GM19397 (cell line): ENCODE measurements at regions not wholly inside any gene's neighbourhood (a gene's known extent, or its start where the extent isn't known, plus 50 kb on each side); places are given as distances from the start of the nearest gene placed in this dataset.

ENCODE experiments used
- ATAC-seq: cut with Tn5 transposase; IDR thresholded peaks from one replicate; pipeline ENCODE4 v1.9.1; 2021; ENCODE audit warnings: mild to moderate bottlenecking, moderate library complexity; ENCODE audit not compliant: unreplicated experiment

- no peak for ATAC-seq
Observed at GRCh38 chr9:91154686-91155085, 207.0 kb downstream of the AUH start.

DNA sequence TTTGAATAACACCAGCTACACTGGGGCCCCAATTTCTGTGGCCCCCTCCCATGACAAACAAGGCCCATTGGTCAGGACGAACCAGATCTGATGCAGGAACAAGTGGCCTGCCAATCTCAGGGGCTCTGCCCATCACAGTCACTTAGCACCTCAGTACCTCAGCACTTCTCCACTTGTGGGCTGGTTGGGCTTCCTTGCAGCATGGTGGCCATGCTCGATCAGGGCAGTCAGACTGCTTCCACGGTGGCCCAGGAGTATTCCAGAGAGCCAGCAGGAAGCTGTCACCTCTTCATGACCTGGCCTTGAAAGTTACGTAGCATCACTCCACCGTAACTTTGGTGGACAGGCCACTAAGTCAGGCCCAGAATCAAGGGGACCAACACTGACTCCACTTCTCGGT lies 206.5 kb downstream of the AUH start:
- ATAC-seq = no peak

DNA sequence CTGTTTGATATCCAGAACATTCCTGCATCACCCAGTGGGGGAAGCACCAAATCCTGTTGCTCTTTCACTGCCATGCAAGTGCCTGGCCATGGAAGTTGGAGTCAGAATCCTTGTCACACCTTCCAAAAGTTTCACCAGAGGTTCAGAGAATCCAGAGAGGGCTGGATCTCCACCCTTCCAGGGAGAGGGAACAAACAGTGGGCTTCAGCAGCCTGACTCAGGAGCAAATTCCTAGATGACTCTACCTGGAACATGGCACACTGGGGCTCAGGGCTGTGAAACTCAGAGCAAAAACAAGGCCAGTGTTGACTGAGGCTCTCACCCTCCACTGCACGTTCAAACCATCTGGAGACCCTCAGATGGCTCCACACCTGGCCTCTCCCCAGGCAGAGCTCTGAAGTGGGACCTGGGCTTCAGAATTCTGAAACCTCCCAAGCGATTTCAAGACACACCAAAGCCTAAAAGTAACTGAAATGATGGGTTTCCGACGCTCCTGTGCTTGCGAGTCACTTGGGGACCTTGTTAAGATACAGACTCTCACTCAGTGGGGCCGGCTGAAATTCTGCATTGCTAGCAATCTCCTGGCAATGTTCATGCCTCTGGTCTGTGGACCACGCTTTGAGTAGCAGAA lies 205.9 kb downstream of the AUH start:
- ATAC-seq = no peak

DNA sequence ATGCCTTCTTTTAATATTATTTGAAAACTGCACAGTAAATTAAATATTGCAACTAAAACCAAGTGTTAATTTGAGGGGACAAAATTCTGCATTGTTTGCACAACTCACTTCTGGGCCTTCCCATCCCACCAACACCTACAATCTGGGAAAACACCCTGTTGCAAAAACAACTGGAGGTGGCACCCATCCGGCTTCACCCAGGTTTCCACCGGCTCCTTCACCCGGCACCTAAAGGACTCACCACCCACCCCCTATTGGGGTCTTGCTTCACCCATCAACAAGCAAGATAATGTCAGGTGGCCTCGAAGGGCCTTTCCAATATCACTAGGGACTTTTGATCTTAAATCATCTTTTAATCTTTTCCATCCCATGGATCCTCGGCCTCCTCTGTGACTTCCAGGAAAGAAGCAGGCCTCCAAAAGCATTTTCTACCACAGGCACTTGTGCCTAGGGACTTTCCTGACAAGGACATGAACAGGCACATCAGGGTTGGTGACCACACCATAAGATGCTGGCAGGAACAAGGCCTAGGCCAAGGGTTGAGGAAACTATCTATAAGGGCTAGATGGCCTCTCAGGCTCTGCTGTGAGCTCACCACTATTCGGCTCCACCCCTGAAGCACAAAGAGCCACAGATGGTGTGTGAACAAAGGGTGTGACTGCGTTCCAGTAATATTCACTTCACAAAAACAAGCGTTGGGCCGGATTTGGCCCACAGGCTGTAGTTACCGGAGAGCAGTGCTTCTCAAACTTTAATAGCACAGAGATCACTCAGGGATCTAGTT lies 205.1 kb downstream of the AUH start:
- ATAC-seq = no peak

DNA sequence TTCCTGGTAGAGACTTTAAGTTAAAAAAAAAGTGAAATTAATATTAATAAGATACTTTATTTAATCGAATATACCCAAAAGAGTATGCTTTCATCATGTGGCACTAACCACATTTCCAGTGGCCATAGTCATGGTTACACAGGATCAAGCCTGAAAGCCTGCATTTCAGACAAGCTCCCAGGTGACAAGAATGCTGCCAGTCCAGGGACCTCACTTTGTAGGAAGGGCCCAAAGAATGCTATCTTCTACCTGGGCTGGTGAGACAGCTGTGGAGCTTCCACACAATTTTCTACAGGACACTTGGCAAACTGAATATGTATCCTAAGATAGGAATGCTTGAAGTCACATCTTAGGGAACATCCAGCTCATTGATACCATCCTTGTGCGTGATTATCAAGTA lies 203.8 kb downstream of the AUH start:
- ATAC-seq = no peak

DNA sequence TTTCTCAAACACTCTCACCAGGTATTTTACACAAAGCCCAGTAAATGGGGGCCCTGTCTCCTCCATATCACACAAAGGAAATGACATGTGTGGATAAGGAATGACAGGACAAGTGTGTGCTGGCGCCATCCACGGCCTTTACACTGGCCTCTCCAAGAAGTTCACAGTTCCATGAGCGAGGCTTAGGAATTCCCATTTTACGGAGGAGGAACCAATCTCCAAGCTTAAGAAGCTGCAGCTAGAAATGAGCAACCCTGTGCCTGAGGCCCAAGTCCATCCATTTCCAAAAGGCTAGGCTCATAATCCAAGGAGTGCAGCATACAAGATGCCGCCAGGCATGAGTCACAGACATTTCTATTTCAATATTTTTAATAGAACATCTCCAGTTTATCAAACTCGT lies 203.4 kb downstream of the AUH start:
- ATAC-seq = no peak

GRCh38 chr9:91158946-91159345 lies 202.8 kb downstream of the AUH start:
- ATAC-seq = no peak

- ATAC-seq = no peak
Observed at GRCh38 chr9:91159664-91160121, 202.0 kb downstream of the AUH start.

DNA sequence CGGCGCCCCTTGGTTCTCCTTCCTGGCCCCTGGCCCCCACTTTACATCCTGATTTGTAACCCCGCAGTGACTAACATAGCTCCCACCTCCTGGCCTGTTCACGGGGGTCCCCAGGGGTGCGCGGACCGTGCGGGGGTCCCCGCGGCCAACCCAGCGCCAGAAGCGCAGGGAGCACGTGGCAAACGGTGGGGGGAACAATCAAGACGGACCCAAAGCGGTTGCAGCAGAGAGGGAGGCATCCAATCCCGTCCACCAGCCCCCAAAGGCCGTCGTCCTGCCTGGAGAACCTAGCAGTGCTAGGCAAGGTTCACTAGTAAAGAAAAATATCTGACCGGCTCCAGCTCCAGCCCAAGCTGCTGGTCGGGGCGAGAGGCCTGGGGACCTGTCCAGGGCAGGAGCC lies 201.5 kb downstream of the AUH start:
- ATAC-seq = no peak

DNA sequence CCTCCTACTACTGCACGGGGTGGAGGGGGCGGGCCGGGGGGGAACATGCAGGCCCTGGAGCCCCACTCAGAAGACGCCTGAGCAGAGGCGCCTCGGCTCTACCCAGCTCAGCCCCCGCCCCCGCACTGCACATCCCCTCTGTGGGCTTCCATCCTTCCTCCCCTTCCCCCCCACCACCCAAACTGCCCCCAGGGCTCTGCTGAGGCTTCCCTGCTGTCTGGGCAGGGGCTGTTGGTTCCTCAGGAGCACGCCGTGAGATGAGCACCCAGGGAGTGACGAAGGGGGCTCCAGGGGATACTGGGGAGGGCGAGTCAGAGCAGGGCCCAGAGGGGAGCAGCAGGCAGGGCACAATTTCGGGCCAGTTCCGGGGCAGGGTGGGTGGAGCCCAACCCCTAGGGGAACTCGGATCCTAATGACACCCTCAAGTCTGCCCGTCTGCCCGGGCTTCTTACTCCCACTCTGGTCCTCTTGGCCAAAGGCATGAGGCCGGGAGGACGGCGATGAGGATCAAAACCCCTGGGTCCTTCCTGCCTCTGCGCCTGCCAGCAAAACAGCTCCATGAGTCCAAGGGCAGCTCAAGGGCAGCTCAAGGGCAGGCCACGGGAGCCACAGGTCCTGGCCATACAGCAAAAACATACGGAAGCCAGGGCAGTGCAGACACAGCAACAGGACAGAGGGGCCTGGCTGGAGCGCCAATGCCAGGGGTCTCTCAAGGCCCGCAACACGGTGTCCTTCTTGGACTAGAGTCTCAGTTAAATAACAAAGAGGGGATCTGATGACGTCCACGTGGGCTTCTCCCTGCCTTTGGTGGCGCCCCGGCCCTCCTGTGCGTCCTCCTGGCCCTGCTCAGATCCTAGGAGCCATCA lies 200.9 kb downstream of the AUH start:
- ATAC-seq = no peak

DNA sequence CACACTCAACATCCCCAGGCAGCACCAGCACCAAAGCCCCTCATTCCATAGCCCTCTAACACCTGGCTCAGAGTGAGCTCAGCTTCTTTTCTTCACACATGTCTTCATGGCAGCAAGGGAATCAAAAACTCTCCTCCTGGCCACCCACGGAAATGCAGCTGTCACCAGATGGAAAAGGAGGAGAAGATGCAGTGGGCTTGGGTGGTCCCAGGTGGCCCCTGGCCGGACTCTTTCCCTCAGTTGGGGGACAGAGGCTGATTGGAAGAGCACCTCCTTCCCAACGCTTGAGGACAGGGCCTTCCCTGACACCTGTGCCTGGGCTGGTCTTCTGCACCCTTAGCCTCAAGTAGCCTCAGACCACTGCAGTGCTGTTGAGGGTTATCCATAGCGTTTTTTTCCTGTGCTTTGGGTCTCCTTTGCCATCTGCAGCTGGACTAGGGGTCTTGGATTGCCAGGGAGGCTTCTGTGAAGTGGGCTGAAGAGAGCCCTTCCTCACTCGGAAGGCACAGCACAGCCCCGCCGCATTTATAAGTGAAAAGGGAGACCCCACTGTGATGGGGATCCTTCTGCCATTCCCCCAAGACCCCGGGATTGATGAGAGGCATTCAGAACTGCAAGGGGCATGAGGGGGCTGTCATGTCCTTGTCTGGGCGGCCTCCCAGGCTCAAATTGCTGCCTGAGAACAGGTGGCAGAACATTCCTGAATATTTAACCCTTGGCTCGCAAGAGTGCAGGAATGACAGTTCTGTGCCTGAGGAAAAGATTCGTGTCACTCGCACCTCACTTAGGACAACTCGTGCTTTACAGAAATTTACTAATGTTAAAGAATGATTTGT lies 200.0 kb downstream of the AUH start:
- no peak for ATAC-seq

- ATAC-seq = no peak
Observed at GRCh38 chr9:91162311-91162710, 199.4 kb downstream of the AUH start.

DNA sequence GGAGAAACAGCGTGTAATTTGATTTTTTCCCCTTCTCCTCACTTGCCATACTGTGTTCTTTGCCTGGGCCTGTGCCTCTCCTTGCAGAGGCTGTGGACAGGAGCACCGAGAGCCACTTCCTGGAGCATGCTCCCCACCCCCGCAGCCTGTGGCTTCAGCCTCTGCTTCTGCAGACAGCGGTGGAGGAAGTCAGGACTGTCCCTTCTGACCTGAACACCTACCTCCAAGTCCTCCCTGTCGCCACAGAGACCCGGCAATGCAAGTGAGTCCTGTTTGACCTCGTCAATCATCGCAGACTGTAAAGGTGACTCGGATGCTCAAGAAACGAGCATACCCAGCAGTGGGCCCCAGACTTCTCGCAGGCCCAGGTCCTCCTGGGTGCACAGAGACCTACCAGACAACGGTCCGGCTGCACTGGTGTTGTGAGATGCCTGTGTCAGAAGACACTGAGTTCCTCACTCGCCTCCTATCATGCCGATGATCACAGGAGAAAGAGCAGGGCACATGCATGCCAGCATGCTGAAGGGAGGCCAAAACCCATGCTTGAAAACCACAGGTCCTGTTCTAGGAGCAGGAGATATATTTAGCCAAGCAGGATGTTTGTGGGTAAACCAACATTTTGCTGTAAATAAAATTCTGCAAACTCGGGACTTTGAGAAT lies 198.8 kb downstream of the AUH start:
- ATAC-seq = peak; percentile 62

DNA sequence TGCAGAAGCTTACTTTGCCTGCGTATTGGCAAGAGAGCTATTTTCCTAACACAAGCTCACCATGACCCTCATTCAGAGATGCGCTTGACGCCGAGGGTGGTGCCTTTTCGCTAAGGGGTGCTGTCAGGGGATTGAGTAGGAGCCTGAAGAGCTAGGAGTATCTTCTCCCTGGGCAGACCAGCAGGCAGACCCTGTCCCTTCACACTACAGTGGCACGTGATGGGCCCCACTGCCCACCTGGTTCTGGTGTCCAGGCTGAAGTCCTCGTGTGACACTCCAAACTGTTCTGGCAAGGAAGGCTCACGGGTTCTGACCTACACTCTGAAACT lies 198.3 kb downstream of the AUH start:
- no peak for ATAC-seq

DNA sequence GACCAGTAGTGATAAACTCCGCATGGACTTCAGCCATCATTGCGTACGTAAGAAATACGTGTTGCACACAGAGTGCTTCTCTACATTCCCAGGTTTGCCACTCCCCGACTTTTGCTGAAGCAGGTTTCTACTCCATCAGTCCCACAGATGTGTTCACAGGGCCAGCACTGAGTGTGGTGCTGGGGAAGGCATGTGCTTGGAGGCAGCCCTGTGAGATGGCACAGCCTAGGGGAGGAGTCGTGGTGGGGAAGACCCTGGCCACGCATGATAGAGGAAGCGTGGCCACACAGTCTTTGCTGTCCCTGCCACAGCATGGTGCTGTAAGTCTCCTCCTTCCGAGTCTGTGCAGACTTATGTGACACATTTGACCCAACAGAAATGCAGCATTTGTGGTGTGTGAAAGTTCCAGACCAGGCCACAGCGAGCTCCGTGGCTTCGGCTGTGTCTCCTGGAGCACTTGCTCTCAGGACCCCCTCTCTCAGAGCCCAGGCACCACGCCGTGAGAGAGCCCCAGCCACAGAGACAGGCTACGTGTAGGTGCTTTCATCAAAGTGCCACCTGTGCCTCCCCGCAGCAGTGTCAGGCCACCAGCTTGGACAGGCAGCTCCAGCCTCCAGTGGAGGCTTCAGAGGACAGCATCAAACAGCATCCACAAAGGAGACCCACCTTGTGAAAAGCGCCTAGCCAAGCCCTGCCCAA lies 197.8 kb downstream of the AUH start:
- peak; percentile 57 for ATAC-seq
